Endothelial cell of umbilical vein (primary cell): ENCODE measurements at regions not wholly inside any gene's neighbourhood (a gene's known extent, or its start where the extent isn't known, plus 50 kb on each side); places are given as distances from the start of the nearest gene placed in this dataset.

Experiments
- BruUV-seq: library from RNA; stranded (reverse); fragments of 400-500 nt; replicated peaks from 2 replicates; lab custom pipeline; 2021; lab: Mats Ljungman, UMichigan
- CTCF ChIA-PET: fragments of 300-600, 350-600 bp; sonication (Branson Sonifier 250); formaldehyde crosslinking; loops from one replicate; lab custom pipeline; 2021; ENCODE audit warnings: antibody characterized with exemption, inconsistent platforms; lab: Charles Lee
- POLR2A ChIA-PET: fragments of 300-600, 350-600 bp; sonication (Branson Sonifier 250); formaldehyde crosslinking; loops from one replicate; lab custom pipeline; 2021; ENCODE audit warnings: antibody characterized with exemption, inconsistent platforms; lab: Charles Lee
- DNase-seq: peaks from one replicate; pipeline ENCODE4 v3.0.0-alpha.2; 2011; ENCODE audit warnings: low read depth, low spot score
- FAIRE-seq: peaks from 2 replicates; lab custom pipeline; 2011; peaks lifted over from hg19 to GRCh38; lab: Jason Lieb, UNC
- H2AFZ ChIP-seq: 2 replicates; pipeline ENCODE4 v1.6.0; 2012; ENCODE audit warnings: low read depth, low read length, control low read depth, inconsistent platforms
- H3K27ac ChIP-seq: 2 replicates; pipeline ENCODE4 v1.5.1; 2011; ENCODE audit warnings: low read depth, mild to moderate bottlenecking, control low read depth, low read length, moderate library complexity; ENCODE audit not compliant: insufficient read depth
- H3K27me3 ChIP-seq, 2 experiments: 2 replicates each; pipeline versions ENCODE4 v1.6.0 to v1.6.1; 2011; ENCODE audit warnings: low read length in 2 of 2, mixed read lengths in 1 of 2; ENCODE audit not compliant: control insufficient read depth in 2 of 2, insufficient read depth in 2 of 2
- H3K36me3 ChIP-seq, 2 experiments: 2 replicates in 1 of 2; 3 replicates in 1 of 2; pipeline ENCODE4 v1.5.1; 2011; ENCODE audit warnings: low read length in 2 of 2, mild to moderate bottlenecking in 1 of 2, moderate library complexity in 1 of 2; ENCODE audit not compliant: control insufficient read depth in 2 of 2, insufficient read depth in 2 of 2; ENCODE audit errors: extremely low read depth in 1 of 2
- H3K4me1 ChIP-seq: 3 replicates; pipeline ENCODE4 v1.5.1; 2011; ENCODE audit warnings: mild to moderate bottlenecking, low read length; ENCODE audit not compliant: control insufficient read depth, insufficient read depth; ENCODE audit errors: extremely low read depth
- H3K4me2 ChIP-seq: 2 replicates; pipeline ENCODE4 v1.6.1; 2011; ENCODE audit warnings: low read length, control low read depth, mixed read lengths; ENCODE audit not compliant: insufficient read depth
- H3K4me3 ChIP-seq, 3 experiments: fragments of 200-600 bp in 1 of 3; sonication (generic), shearing (Covaris generic) in 1 of 3; replicated peaks in 1 of 3; 2 replicates each; pipeline ENCODE4 v1.5.1; 2011 to 2016; ENCODE audit warnings: control low read depth in 3 of 3, low read length in 3 of 3, mild to moderate bottlenecking in 2 of 3, inconsistent platforms in 1 of 3, low read depth in 1 of 3, moderate library complexity in 1 of 3; ENCODE audit not compliant: insufficient read depth in 1 of 3
- H3K79me2 ChIP-seq: 2 replicates; pipeline ENCODE4 v1.6.0; 2012; ENCODE audit warnings: low read length, inconsistent platforms; ENCODE audit not compliant: control insufficient read depth, insufficient read depth
- H3K9ac ChIP-seq: replicated peaks from 2 replicates; pipeline ENCODE3; 2011; ENCODE audit warnings: low read length, control low read depth; ENCODE audit not compliant: insufficient read depth; ENCODE audit errors: extremely low read depth
- H3K9me1 ChIP-seq: replicated peaks from 3 replicates; pipeline ENCODE4 v1.6.0; 2011; ENCODE audit warnings: mild to moderate bottlenecking, low read length; ENCODE audit not compliant: control insufficient read depth, insufficient read depth; ENCODE audit errors: extremely low read depth
- H3K9me3 ChIP-seq: replicated peaks from 2 replicates; pipeline ENCODE4 v1.5.1; 2012; ENCODE audit warnings: low read length, inconsistent platforms; ENCODE audit not compliant: control insufficient read depth, insufficient read depth
- H4K20me1 ChIP-seq: replicated peaks from 2 replicates; pipeline ENCODE3; 2011; ENCODE audit warnings: mild to moderate bottlenecking, low read length; ENCODE audit not compliant: control insufficient read depth, insufficient read depth; ENCODE audit errors: extremely low read depth
- FOS ChIP-seq: IDR thresholded peaks from 2 replicates; pipeline ENCODE4 v1.6.1; 2011; ENCODE audit warnings: mild to moderate bottlenecking, low read length, moderate library complexity, borderline replicate concordance; ENCODE audit not compliant: insufficient read depth
- GATA2 ChIP-seq: IDR thresholded peaks from 2 replicates; pipeline ENCODE4 v1.7.0; 2011; ENCODE audit warnings: low read depth, mild to moderate bottlenecking, moderate library complexity, mixed read lengths, low read length; ENCODE audit not compliant: insufficient read length, insufficient read depth
- MAX ChIP-seq: IDR thresholded peaks from 2 replicates; pipeline ENCODE4 v1.6.1; 2011; ENCODE audit not compliant: insufficient read depth, insufficient read length
- MYC ChIP-seq: IDR thresholded peaks from one replicate; pipeline ENCODE4 v1.6.1; 2011; ENCODE audit warnings: mild to moderate bottlenecking, low read depth, low read length
- POLR2A ChIP-seq: IDR thresholded peaks from 2 replicates; pipeline ENCODE4 v1.6.1; 2012; ENCODE audit warnings: low read depth, mild to moderate bottlenecking, control low read depth, low read length
- dilution Hi-C: fragments of 300-500 bp; cut with MboI; formaldehyde crosslinking; loops from one replicate; pipeline ENCODE4 v1.15.0; 2019; ENCODE audit warnings: low sequenced_read_pairs; ENCODE audit not compliant: extremely low pct_ligation_motif_present
- intact Hi-C: fragments of 100-400 bp; cut with micrococcal nuclease; formaldehyde crosslinking; loops from one replicate; pipeline ENCODE4 v1.10.0; 2022
- TF ChIP-seq, protein P1 (sequence below), 2 donors: IDR thresholded peaks; 1 replicate in 1 of 2; 2 replicates in 1 of 2; pipeline ENCODE4 v1.5.1; 2011; ENCODE audit warnings: low read length in 2 of 2, mild to moderate bottlenecking in 2 of 2, moderate library complexity in 2 of 2, control low read depth in 1 of 2, inconsistent platforms in 1 of 2, low read depth in 1 of 2; ENCODE audit not compliant: insufficient read depth in 1 of 2; ENCODE audit errors: extremely low read depth in 1 of 2

DNA sequence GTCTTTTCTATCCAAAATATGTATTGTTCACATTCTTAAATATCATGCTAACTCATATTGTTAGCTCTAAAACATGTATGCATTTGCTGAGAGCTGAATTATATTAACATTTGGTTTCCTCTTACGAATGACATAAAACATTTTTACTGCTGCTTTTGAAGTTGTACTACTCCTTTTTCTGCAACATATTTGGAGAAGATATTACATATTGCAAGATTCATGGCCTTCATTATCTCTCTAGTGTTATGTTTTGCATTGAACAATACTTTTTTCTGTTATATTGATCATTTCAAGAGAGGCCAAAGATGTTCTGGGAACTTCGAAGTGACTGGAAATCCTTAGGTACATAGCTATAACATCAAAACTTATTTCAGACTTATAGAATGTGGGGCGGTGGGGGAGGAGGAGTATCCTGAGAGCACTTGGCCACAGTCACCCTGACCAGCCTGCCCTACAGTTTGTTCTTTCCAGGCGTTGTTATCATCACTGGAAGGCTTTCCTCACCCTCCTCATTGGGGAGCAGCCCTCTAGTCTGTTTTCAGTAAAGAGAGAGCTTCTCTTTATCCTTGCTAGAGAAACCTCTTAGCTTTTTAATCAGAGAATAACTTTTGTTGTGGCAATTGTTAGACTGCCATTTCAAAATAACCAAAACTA is 868.6 kb downstream of the OTOL1 start:
- ChIA-PET POLR2A (no interaction called here), CTCF (no interaction called here)
- Histone ChIP-seq H3K9ac (no peak overlapping the region), H3K27me3 (no peaks in the 10 kb centered on the region), H3K9me3 (no peaks in the 10 kb centered on the region), H3K36me3 (no peaks in the 10 kb centered on the region), H3K4me1 (no peaks in the 10 kb centered on the region), H4K20me1 (no peaks in the 10 kb centered on the region), H3K4me2 (no peak overlapping the region), H3K79me2 (no peaks in the 10 kb centered on the region), H3K9me1 (no peaks in the 10 kb centered on the region), H2AFZ (no peak overlapping the region), H3K27ac (no peak overlapping the region), H3K4me3 (no peak overlapping the region)
- FAIRE-seq, result no peak
- dilution Hi-C loops (no loop called here), intact Hi-C loops (no loop called here)
- TF ChIP-seq GATA2 (no peak), FOS (no peak)
- no TSS peak for BruUV-seq
- DNase-seq, result no peak

DNA sequence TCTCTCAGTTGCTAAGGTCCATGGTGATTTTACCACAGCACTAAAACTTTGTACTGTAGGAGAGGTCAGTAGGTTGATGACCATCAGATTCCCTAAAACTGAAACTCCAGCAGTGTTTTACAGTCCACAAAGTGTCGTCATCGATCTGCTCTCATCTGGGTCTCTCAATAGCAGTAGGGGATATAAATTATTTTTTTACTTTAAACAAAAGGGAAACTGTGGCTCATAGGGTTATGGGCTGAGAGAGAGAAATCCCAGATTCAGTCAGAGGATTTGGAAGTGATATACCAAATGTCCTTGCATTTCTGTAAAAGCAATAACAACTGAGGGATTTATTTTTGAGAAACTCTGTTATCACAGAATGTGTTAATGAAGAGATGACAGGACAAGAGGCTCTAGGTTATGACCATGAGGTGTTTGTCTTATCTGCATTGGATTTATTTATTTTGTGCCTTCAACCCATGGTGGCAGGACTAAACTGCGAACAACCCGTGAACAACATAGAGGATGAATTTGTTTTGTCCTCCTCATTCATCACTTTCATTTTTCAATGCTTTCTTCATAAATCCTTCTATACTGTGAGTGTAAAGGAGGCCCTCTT is 869.7 kb downstream of the OTOL1 start:
- FAIRE-seq (no peak), DNase-seq (no peak)
- no peak overlapping the region for H2AFZ ChIP-seq
- H3K36me3 ChIP-seq, result no peaks in the 10 kb centered on the region
- H3K4me3 ChIP-seq, result no peak overlapping the region
- H4K20me1 ChIP-seq, result no peaks in the 10 kb centered on the region
- no peaks in the 10 kb centered on the region for H3K4me1 ChIP-seq
- intact Hi-C loops, result no loop called here
- no peaks in the 10 kb centered on the region for H3K27me3 ChIP-seq
- ChIA-PET POLR2A (no interaction called here), CTCF (no interaction called here)
- no peak overlapping the region for H3K27ac ChIP-seq
- TF ChIP-seq POLR2A (no peak), MAX (no peak), MYC (no peak)
- TF ChIP-seq, protein P1, sequence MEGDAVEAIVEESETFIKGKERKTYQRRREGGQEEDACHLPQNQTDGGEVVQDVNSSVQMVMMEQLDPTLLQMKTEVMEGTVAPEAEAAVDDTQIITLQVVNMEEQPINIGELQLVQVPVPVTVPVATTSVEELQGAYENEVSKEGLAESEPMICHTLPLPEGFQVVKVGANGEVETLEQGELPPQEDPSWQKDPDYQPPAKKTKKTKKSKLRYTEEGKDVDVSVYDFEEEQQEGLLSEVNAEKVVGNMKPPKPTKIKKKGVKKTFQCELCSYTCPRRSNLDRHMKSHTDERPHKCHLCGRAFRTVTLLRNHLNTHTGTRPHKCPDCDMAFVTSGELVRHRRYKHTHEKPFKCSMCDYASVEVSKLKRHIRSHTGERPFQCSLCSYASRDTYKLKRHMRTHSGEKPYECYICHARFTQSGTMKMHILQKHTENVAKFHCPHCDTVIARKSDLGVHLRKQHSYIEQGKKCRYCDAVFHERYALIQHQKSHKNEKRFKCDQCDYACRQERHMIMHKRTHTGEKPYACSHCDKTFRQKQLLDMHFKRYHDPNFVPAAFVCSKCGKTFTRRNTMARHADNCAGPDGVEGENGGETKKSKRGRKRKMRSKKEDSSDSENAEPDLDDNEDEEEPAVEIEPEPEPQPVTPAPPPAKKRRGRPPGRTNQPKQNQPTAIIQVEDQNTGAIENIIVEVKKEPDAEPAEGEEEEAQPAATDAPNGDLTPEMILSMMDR (IDR thresholded peaks at IDR 0.05; ENCODE audit: extremely low read depth in 1 of 2, insufficient read depth in 1 of 2, low read depth in 1 of 2, low read length in 2 of 2), result no peak
- H3K9ac ChIP-seq, result no peak overlapping the region
- dilution Hi-C loops, result no loop called here
- no peak overlapping the region for H3K4me2 ChIP-seq
- no TSS peak for BruUV-seq
- H3K79me2 ChIP-seq, result no peaks in the 10 kb centered on the region
- H3K9me1 ChIP-seq, result no peaks in the 10 kb centered on the region
- H3K9me3 ChIP-seq, result no peaks in the 10 kb centered on the region
